ENCODE measurements at regions not wholly inside any gene's neighbourhood (a gene's known extent, or its start where the extent isn't known, plus 50 kb on each side); places are given as distances from the start of the nearest gene placed in this dataset.

- DNase-seq, result no peak
Observed at GRCh38 chr12:91418221-91419090, 235.8 kb upstream of the DCN start.

GRCh38 chr12:91417650-91418049 is 235.0 kb upstream of the DCN start:
- DNase-seq, result no peak

- no peak for DNase-seq
Observed at GRCh38 chr12:91414636-91415035, 232.0 kb upstream of the DCN start.

GRCh38 chr12:91413581-91414546 is 231.2 kb upstream of the DCN start:
- no peak for DNase-seq

- peak; percentile 5 for DNase-seq
Observed at GRCh38 chr12:91406920-91407341, 224.3 kb upstream of the DCN start.

- DNase-seq, result no peak
Observed at GRCh38 chr12:91404441-91404840, 221.8 kb upstream of the DCN start.

GRCh38 chr12:91401190-91401589 is 218.6 kb upstream of the DCN start:
- no peak for DNase-seq

GRCh38 chr12:91400271-91400670 is 217.7 kb upstream of the DCN start:
- DNase-seq, result no peak

GRCh38 chr12:91397866-91398532 is 215.4 kb upstream of the DCN start:
- no peak for DNase-seq

- DNase-seq, result no peak
Observed at GRCh38 chr12:91396293-91396692, 213.7 kb upstream of the DCN start.

GRCh38 chr12:91395628-91396135 is 213.1 kb upstream of the DCN start:
- no peak for DNase-seq

- no peak for DNase-seq
Observed at GRCh38 chr12:91394903-91395302, 212.3 kb upstream of the DCN start.

GRCh38 chr12:91388573-91388972 is 206.0 kb upstream of the DCN start:
- DNase-seq, result no peak

GRCh38 chr12:91387461-91388134 is 205.0 kb upstream of the DCN start:
- DNase-seq, result no peak

- DNase-seq, result no peak
Observed at GRCh38 chr12:91384806-91385205, 202.2 kb upstream of the DCN start.

- DNase-seq, result no peak
Observed at GRCh38 chr12:91384366-91384765, 201.7 kb upstream of the DCN start.

- DNase-seq, result no peak
Observed at GRCh38 chr12:91383099-91383498, 200.5 kb upstream of the DCN start.

- DNase-seq, result peak; percentile 81
Observed at GRCh38 chr12:91382081-91382543, 199.5 kb upstream of the DCN start.

- peak; percentile 64 for DNase-seq
Observed at GRCh38 chr12:91381309-91381804, 198.7 kb upstream of the DCN start.

GRCh38 chr12:91380631-91381030 is 198.0 kb upstream of the DCN start:
- no peak for DNase-seq

- DNase-seq, result no peak
Observed at GRCh38 chr12:91379051-91379775, 196.6 kb upstream of the DCN start.

Measured in NCI-H1436 (cell line).